Left lung (tissue), 4 donors: ENCODE measurements at regions not wholly inside any gene's neighbourhood (a gene's known extent, or its start where the extent isn't known, plus 50 kb on each side); places are given as distances from the start of the nearest gene placed in this dataset.

Source experiments
- ATAC-seq: fragments of 200-7000 bp; cut with Tn5 transposase; one replicate; pipeline ENCODE4 v1.9.1; 2020; ENCODE audit warnings: moderate library complexity
- DNase-seq, 4 donors: peaks; one replicate each; pipeline ENCODE4 v3.0.0-alpha.2; 2013 to 2020
- H3K27ac ChIP-seq, 2 donors: fragments of 200-600 bp; sonication (generic) in 1 of 2; one replicate each; pipeline versions ENCODE4 v1.5.0 to v1.8.0; 2020 to 2021
- H3K27me3 ChIP-seq, 2 donors: fragments of 200-600 bp; sonication (generic) in 1 of 2; one replicate each; pipeline versions ENCODE4 v1.5.0 to v1.8.0; 2020 to 2021
- H3K36me3 ChIP-seq, 2 donors: fragments of 200-600 bp; sonication (generic) in 1 of 2; one replicate each; pipeline versions ENCODE4 v1.5.0 to v1.8.0; 2020 to 2021
- H3K4me1 ChIP-seq, 2 donors: fragments of 200-600 bp; one replicate each; pipeline ENCODE4 v1.8.0; 2021
- H3K4me3 ChIP-seq, 2 donors: fragments of 200-600 bp; sonication (generic) in 1 of 2; one replicate each; pipeline versions ENCODE4 v1.5.0 to v1.8.0; 2020 to 2021; ENCODE audit warnings: mild to moderate bottlenecking in 1 of 2
- H3K9me3 ChIP-seq, 2 donors: fragments of 200-600 bp; sonication (generic) in 1 of 2; one replicate each; pipeline versions ENCODE4 v1.5.0 to v1.8.0; 2020 to 2021
- intact Hi-C, 2 donors: fragments of 100-400 bp; cut with DNase I; formaldehyde crosslinking; loops; one replicate each; pipeline versions ENCODE4 v1.11.2 to v1.14.2; 2022
- TF ChIP-seq, protein P1 (sequence below), 2 donors: fragments of 200-600 bp; sonication (generic) in 1 of 2; IDR thresholded peaks; one replicate each; pipeline versions ENCODE4 v1.5.0 to v1.8.0; 2021; ENCODE audit warnings: antibody characterized with exemption in 2 of 2
- donor health status: DM: no; HTN: yes; CAD: no.
- donor health status: DM: no; HTN: no; CAD: no.

GRCh38 chr10:120011359-120012130 is 119.0 kb downstream of the SEC23IP start:
- Histone ChIP-seq H3K4me3 (no peak overlapping the region), H3K36me3 (no peaks in the 10 kb centered on the region), H3K4me1 (no peaks in the 10 kb centered on the region), H3K27ac (no peak overlapping the region), H3K9me3 (no peaks in the 10 kb centered on the region), H3K27me3 (peaks cover 0 to 52% of the 10 kb centered on the region in 2 donors)
- ATAC-seq (peak; percentile 35), DNase-seq (peak in 1 of 4 donors; percentile 69)
- intact Hi-C loops, result no loop called here
- TF ChIP-seq, protein P1, sequence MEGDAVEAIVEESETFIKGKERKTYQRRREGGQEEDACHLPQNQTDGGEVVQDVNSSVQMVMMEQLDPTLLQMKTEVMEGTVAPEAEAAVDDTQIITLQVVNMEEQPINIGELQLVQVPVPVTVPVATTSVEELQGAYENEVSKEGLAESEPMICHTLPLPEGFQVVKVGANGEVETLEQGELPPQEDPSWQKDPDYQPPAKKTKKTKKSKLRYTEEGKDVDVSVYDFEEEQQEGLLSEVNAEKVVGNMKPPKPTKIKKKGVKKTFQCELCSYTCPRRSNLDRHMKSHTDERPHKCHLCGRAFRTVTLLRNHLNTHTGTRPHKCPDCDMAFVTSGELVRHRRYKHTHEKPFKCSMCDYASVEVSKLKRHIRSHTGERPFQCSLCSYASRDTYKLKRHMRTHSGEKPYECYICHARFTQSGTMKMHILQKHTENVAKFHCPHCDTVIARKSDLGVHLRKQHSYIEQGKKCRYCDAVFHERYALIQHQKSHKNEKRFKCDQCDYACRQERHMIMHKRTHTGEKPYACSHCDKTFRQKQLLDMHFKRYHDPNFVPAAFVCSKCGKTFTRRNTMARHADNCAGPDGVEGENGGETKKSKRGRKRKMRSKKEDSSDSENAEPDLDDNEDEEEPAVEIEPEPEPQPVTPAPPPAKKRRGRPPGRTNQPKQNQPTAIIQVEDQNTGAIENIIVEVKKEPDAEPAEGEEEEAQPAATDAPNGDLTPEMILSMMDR (IDR thresholded peaks at IDR 0.05), result no peak

- ATAC-seq, result no peak
- Histone ChIP-seq H3K27me3 (peaks cover 0 to 52% of the 10 kb centered on the region in 2 donors), H3K4me3 (no peak overlapping the region), H3K27ac (no peak overlapping the region), H3K4me1 (no peaks in the 10 kb centered on the region), H3K36me3 (no peaks in the 10 kb centered on the region), H3K9me3 (no peaks in the 10 kb centered on the region)
- intact Hi-C loops, result no loop called here
- TF ChIP-seq, protein P1 (IDR thresholded peaks at IDR 0.05), result no peak
- DNase-seq, result no peak
These were observed 119.5 kb downstream of the SEC23IP start for GRCh38 chr10:120012131-120012400.

DNA sequence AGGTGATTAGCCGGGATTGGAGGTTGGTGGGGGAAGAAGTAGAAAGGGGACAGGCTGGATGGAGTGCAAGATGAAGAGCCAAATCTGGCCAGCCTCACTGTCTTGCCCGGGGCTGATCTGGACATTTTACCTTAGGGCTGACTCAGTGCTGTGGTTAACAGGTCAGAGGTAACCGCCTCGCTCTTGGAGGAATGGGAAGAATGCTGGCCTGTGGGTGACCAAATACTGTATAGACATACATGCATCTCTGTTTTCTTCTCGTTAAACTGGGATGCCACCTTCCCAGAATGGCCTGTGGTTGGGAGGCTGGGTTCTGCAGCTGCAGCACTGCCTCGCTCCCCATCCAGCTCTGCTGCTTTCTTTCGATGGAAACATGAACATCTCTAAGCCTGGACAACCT is 120.0 kb downstream of the SEC23IP start:
- intact Hi-C loops, result no loop called here
- Histone ChIP-seq H3K4me1 (no peaks in the 10 kb centered on the region), H3K36me3 (no peaks in the 10 kb centered on the region), H3K9me3 (no peaks in the 10 kb centered on the region), H3K27me3 (peaks cover 0 to 48% of the 10 kb centered on the region in 2 donors), H3K4me3 (no peak overlapping the region), H3K27ac (no peak overlapping the region)
- TF ChIP-seq, protein P1 (IDR thresholded peaks at IDR 0.05), result no peak
- DNase-seq (no peak), ATAC-seq (no peak)

DNA sequence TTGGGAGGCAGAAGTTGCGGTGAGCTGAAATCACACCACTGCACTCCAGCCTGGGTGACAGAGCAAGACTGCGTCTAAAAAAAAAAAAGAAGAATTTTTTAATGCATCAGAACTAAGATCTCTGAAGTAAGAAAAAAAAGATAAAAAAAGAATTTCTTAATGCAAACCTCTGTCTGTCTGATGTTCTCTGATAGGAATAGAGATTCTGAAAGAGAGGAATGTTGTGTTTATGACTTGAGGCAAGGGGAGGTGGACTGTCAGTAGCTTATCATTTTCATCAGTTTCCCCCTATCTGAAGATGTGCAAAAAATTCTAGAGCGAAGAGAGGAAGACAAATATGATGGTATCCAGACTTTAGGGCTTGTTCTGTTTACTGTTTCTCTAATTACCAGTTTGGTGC is 121.5 kb downstream of the SEC23IP start:
- intact Hi-C loops, result no loop called here
- DNase-seq (no peak), ATAC-seq (no peak)
- Histone ChIP-seq H3K9me3 (no peaks in the 10 kb centered on the region), H3K4me1 (no peaks in the 10 kb centered on the region), H3K27ac (no peak overlapping the region), H3K27me3 (peaks cover 4 to 33% of the 10 kb centered on the region in 2 donors), H3K36me3 (no peaks in the 10 kb centered on the region), H3K4me3 (no peak overlapping the region)
- TF ChIP-seq, protein P1 (IDR thresholded peaks at IDR 0.05), result no peak

DNA sequence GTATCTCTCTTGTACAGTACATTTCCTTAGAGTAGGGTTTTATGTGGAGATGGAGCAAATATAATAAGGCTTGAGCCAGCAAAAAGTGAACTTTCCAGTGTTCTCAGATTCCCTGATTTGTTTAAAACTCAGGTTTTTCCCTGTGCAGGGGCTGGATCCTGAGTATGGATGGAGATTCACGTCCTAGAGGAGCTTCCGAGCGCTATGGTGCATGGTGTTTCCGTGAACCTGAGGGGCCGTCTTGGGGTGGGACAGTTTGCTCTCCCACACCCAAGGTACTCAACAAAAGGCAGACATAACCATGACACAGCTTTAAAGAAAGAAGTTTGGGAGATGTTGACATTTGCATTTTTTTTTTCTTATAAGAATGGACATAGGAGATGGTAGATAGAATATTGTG is 122.5 kb downstream of the SEC23IP start:
- no peak overlapping the region for H3K4me3 ChIP-seq
- no peak for DNase-seq
- H3K27ac ChIP-seq, result no peak overlapping the region
- no peak for ATAC-seq
- TF ChIP-seq, protein P1 (IDR thresholded peaks at IDR 0.05), result no peak
- H3K36me3 ChIP-seq, result no peaks in the 10 kb centered on the region
- no peaks in the 10 kb centered on the region for H3K9me3 ChIP-seq
- intact Hi-C loops, result no loop called here
- H3K27me3 ChIP-seq, result peaks cover 4 to 28% of the 10 kb centered on the region in 2 donors
- no peaks in the 10 kb centered on the region for H3K4me1 ChIP-seq
